ENCODE measurements at regions not wholly inside any gene's neighbourhood (a gene's known extent, or its start where the extent isn't known, plus 50 kb on each side); places are given as distances from the start of the nearest gene placed in this dataset.

DNA sequence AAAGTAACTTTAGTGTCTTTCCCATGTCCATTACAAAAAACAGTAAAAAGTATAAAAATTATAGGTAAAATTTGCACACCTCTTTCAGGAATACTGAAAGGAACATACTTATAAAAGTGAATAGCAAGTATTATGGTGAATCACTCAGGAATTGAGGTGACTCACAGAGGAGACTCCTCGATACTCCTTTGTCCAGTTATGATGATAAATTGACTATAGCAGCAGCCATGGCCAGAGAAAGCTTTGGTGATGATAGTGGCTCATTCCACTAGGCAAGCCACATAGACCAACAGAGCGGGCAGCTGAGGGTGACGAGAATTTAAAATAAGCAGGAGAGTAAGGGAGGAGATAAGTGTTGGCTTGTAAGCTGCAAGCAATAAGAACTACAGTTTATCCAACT, 1231.1 kb upstream of the CELF2 start:
- no peak for TF ChIP-seq EZH2 (IDR thresholded peaks at IDR 0.05)
- TF ChIP-seq CTCF (IDR thresholded peaks at IDR 0.05): no peak
- TF ChIP-seq EZH2phosphoT487 (IDR thresholded peaks at IDR 0.05): no peak

All from neural progenitor cell (in vitro differentiated cells).